Non-pigmented ciliary epithelial cell (primary cell): ENCODE measurements at regions not wholly inside any gene's neighbourhood (a gene's known extent, or its start where the extent isn't known, plus 50 kb on each side); places are given as distances from the start of the nearest gene placed in this dataset.

ENCODE experiments used
- DNase-seq: peaks from one replicate; pipeline ENCODE4 v3.0.0-alpha.2; 2010; ENCODE audit warnings: low read depth

- DNase-seq = no peak
Observed at GRCh38 chr14:71467361-71467811, 464.8 kb upstream of the RGS6 start.

- DNase-seq = no peak
Observed at GRCh38 chr14:71468701-71469100, 463.5 kb upstream of the RGS6 start.

GRCh38 chr14:71469643-71470335, 462.4 kb upstream of the RGS6 start:
- DNase-seq = no peak

GRCh38 chr14:71471634-71472355, 460.4 kb upstream of the RGS6 start:
- DNase-seq = no peak

DNA sequence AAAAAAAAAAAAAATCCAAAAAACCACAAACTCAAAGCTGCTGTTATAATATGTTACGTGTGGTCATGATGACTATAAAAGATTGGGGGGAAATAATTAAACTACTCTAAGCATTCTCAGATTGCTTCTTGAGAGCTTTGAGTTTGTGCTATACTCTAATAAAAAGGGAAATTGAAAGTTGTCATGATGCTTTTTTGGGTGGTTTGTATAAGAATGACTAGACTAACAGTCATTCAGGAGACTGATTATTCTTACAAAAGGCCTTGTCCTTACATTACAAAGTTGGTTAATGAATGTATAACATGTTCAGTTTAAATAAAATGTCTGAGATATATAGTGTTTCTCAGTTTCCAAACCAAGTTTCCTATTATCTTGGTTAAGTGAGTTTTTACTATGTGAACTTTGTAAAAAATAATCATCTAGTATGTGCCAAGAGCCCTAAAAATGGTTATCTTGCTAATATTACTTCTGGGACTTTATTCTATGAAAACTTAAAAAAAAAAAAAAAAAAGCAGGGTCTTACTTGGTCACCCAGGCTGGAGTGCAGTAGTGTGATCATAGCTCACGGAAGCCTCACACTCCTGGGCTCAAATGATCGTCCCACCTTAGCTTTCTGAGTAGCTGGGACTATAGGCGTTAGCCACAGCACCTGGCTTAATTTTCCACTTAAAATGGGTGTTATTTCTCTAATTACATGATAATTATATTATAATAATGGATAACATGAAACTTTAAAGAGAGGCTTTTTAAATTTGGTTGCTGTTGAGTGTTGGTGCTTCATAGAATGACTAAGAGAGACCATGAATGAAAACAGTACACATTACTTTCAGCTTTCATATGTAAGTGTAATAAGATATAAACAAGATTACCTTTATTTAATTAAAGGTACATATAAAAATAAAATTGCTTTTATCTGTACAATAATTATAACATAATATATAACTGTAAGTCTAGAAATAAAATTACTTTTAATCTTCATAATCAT, 459.6 kb upstream of the RGS6 start:
- no peak for DNase-seq

GRCh38 chr14:71473843-71474242, 458.4 kb upstream of the RGS6 start:
- no peak for DNase-seq

GRCh38 chr14:71474301-71475265, 457.6 kb upstream of the RGS6 start:
- no peak for DNase-seq

DNA sequence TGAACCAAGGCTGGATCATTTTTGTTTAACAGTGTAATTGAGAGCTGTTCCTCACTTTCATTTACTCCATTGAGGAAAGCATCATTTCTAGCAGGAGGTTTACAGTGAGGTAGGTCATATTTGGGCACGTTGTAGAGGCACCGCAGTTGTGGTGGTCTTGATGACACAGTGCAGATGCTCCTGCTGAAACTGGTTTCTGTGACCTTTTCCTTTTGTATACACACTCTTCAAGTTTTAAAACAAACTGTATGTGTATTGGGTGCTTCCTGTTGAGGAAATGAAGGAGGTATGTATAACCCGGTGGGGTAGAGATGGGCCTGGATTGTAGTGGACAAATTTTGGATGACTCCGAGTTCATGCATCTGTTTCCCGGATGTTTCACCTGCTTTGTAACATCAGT, 456.3 kb upstream of the RGS6 start:
- DNase-seq = no peak

- DNase-seq = peak; percentile 55
Observed at GRCh38 chr14:71478542-71478941, 453.7 kb upstream of the RGS6 start.

DNA sequence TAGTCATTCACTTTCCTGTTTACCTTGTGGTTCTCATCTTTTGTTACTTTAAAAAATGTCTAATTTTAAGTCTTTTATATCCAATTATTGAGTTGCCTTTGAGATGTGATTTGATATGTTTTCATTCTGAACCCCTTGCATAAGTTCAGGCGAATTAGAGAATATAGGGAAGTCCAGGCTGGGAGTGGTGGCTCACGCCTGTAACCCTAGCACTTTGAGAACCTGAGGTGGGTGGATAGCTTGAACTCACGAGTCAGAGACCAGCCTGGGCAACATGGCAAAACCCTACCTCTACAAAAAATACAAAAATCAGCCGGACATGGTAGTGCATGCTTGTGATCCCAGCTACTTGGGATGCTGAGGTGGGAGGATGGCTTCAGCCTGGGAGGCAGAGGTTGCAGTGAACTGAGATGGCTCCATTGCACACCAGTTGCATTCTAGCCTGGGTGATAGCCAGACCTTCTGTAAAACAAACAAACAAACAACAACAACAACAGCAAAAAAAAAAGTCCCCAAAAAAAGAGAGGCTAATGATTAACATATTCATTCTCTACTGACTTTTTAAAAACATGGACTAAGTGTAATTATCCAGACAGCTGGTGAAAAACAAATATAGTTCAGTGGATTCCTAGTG, 451.1 kb upstream of the RGS6 start:
- no peak for DNase-seq

DNA sequence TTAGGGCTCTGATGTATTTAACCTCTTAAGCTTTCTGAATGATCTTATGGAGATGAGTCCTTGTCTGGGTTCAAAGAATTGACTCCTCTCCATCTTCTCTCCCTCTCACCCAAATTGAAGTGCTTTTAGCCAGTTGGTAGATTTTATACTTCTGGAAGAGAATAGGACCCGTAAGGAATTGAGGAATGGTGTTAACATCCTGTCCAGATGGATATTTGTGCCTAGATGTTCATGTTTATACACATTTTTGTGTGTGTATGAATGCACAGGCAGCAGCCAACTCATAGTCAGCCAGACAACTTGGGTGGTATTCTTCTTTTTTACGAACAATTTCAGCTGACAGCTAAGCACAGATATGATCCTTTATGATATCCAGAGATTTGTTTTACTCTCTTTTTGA, 449.6 kb upstream of the RGS6 start:
- no peak for DNase-seq

GRCh38 chr14:71483154-71483553, 449.1 kb upstream of the RGS6 start:
- DNase-seq = no peak

DNA sequence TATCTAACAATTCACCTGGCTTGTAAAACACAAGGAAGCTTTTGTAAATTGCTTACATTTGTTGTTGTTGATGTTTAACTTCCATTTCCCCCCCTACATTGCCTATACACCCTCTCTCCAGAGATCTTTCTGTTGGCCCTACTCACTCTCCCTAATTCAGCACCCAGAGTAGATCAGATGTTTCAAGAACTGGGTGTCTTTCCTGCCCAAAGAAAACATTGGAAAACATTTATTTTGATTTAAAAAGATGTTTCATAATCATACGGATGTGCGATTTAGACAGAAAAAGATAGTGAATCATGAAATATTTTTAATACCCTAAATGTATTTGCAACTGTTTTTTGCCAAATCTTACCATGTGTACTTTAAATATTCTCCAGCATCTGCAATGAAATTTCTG, 446.4 kb upstream of the RGS6 start:
- no peak for DNase-seq

DNA sequence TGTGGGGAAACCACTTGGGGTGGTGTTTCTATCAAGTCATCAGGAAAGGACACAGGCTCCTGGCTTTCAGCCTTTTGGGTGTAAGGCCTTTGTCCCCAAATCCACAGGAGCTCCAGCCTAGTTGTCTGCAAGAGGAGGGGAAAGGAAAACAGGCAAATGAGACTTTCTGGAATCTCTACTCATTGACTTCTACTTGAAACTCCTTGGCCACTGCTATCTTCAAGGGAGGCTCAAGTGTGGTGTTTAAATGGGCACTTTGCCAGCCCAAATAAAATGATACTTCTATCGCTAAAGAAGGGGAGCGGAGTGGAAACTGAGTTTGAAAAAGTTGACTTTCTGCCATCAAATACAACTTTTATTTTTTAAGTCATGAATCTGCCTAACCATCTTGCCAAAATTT, 445.9 kb upstream of the RGS6 start:
- no peak for DNase-seq

DNA sequence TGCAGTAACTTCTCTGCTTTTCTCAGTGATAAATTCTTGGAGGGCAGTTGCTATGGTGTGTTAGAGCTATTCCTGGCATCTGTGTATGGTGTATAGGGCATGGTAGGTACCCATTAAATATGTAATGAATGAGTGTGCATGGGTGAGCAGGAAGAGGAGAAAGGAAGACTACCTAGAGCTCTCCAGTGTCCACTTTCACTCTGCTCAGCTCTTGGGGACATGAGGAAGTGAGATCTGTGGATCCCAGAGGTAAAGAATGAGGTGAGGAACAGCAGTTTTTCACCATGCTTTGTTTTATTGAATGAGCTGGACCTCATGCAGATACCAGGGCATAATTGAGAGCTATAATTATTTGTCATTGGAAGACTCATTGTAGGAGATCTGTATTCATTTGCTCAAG, 444.8 kb upstream of the RGS6 start:
- DNase-seq = no peak

GRCh38 chr14:71487941-71488340, 444.3 kb upstream of the RGS6 start:
- no peak for DNase-seq

DNA sequence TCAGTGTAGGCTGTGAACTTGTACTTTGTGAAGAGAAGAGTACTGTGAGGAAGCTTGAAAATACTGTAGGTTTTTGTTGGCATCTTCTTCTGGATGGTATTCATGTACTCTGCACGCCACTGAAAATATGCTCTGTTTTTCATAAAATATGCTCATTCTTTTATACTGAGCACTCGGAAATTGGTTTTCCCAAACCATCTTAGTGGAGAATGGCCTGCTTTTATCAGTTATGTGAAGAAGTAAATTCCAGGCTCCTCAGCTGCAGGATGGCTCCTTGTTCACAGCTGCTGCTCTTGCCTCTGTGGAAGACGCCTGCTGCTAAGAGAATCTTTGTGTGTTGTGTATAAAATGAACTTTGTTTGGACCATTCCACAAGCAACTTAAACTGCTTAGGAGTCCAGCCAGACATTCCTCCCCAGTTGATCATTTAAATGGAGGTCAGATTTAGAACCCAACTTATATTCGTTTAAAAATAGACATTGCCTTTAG, 443.5 kb upstream of the RGS6 start:
- DNase-seq = no peak

DNA sequence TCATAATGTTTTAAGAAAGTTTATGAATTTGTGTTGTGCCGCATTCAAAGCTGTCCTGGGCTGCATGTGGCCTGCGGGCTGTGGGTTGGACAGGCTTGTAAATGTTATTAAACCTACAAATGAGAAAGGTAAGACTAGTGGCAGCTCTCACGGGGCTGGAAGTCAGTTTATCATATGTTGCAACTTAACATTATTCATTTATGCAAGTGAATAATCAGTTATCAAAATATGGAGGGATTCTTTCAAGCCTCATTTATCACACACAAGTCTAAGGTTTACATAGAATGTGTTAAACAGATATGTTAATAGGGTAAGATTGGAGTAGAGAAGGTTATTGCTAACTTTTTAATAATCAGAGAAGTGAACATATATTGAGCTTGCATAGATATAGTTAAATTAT, 442.5 kb upstream of the RGS6 start:
- DNase-seq = no peak

- DNase-seq = no peak
Observed at GRCh38 chr14:71491931-71492330, 440.3 kb upstream of the RGS6 start.

- DNase-seq = no peak
Observed at GRCh38 chr14:71492346-71492745, 439.9 kb upstream of the RGS6 start.

DNA sequence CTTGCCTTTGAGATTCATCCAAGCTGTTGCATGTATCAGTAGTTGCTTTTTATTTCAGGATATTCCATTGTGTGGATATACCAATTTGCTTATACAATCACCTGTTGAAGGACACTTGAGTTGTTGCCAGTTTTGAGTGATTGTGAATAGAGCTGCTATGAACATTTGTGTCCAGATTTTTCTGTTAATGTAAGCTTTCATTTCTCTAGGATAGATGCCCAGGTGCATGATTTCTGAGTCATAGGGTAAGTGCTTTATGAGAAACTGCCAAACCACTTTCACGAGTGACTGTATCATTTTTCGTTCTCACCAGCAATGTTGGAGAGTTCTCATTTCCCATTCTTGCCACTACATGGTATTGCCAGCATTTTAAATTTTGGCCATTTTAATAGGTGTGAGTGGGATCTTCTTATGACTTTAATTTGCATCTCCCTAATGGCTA, 434.6 kb upstream of the RGS6 start:
- no peak for DNase-seq
